Activated naive CD8-positive, alpha-beta T cell treated with anti-CD3 and anti-CD28 coated beads, Interleukin-2, amount 50 U/mL, for 24 hours (primary cell): ENCODE measurements at regions not wholly inside any gene's neighbourhood (a gene's known extent, or its start where the extent isn't known, plus 50 kb on each side); places are given as distances from the start of the nearest gene placed in this dataset.

Source experiments
- ATAC-seq: fragments of 150-1000 bp; cut with Tn5 transposase; one replicate; pipeline ENCODE4 v1.10.0; 2021
- DNase-seq: peaks from one replicate; pipeline ENCODE4 v3.0.0; 2021
- H3K27ac Mint-ChIP-seq: one replicate; pipeline ENCODE4 v1.8.0; 2021; ENCODE audit warnings: mild to moderate bottlenecking, mixed read lengths
- H3K27me3 Mint-ChIP-seq: one replicate; pipeline ENCODE4 v1.8.0; 2021; ENCODE audit warnings: mixed read lengths
- H3K36me3 Mint-ChIP-seq: one replicate; pipeline ENCODE4 v1.8.0; 2021; ENCODE audit warnings: low read depth, mixed read lengths
- H3K4me1 Mint-ChIP-seq: one replicate; pipeline ENCODE4 v1.8.0; 2021; ENCODE audit warnings: mixed read lengths
- H3K4me3 Mint-ChIP-seq: one replicate; pipeline ENCODE4 v1.8.0; 2021; ENCODE audit warnings: mild to moderate bottlenecking, moderate library complexity, mixed read lengths
- H3K9me3 Mint-ChIP-seq: one replicate; pipeline ENCODE4 v1.8.0; 2021; ENCODE audit warnings: mixed read lengths

DNA sequence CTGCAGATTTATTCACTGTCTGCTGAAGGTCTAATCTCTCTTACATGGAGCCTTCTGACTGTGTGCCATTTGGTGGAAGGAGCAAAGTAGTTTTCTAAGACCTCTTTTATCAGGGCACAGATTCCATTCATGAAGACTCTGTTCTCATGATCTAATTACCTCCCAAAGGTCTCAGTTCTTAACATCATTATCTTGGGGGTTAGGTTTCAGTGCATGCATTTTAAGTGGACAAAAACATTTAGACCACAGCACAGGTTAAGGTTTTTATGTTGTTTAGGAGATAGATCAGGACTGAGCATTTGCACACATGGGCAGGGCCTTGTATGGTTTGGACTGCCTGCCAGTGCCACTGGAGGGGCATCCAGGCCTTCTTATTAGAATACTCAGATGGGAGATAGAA, 746.1 kb downstream of the C12orf50 start:
- ATAC-seq (no peak), DNase-seq (no peak)
- no peaks in the 10 kb centered on the region for H3K9me3 Mint-ChIP-seq
- no peaks in the 10 kb centered on the region for H3K4me1 Mint-ChIP-seq
- H3K4me3 Mint-ChIP-seq = no peak overlapping the region
- no peak overlapping the region for H3K27ac Mint-ChIP-seq
- no peaks in the 10 kb centered on the region for H3K36me3 Mint-ChIP-seq
- H3K27me3 Mint-ChIP-seq = no peaks in the 10 kb centered on the region

DNA sequence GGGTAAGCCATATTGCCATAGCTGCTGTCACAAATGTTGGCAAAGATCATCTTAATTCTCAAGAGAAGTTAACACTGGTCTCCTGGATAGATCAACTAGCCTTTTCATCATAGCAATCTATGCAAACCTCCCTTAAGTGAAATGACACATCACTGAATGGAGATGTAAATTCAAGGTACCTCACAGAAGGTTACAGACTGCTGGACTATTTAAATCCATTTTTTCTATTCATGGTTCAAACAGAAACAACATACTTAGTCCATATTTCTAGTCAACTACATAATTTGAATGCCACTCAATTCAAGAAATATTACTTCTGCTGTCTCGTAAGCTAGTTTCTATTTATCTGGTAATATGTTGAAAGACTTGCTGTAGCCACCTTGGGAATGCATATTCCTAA, 748.3 kb downstream of the C12orf50 start:
- H3K36me3 Mint-ChIP-seq = no peaks in the 10 kb centered on the region
- H3K4me3 Mint-ChIP-seq = no peak overlapping the region
- peaks cover 1% of the 10 kb centered on the region for H3K9me3 Mint-ChIP-seq
- H3K27ac Mint-ChIP-seq = no peak overlapping the region
- DNase-seq = no peak
- no peaks in the 10 kb centered on the region for H3K27me3 Mint-ChIP-seq
- no peak for ATAC-seq
- H3K4me1 Mint-ChIP-seq = no peaks in the 10 kb centered on the region

- ATAC-seq (no peak), DNase-seq (no peak)
- no peaks in the 10 kb centered on the region for H3K36me3 Mint-ChIP-seq
- no peaks in the 10 kb centered on the region for H3K27me3 Mint-ChIP-seq
- peaks cover 4% of the 10 kb centered on the region for H3K9me3 Mint-ChIP-seq
- no peak overlapping the region for H3K27ac Mint-ChIP-seq
- no peaks in the 10 kb centered on the region for H3K4me1 Mint-ChIP-seq
- no peak overlapping the region for H3K4me3 Mint-ChIP-seq
These were observed 748.8 kb downstream of the C12orf50 start for GRCh38 chr12:87280356-87280755.

GRCh38 chr12:87274594-87275245, 754.5 kb downstream of the C12orf50 start:
- no peaks in the 10 kb centered on the region for H3K4me1 Mint-ChIP-seq
- DNase-seq (no peak), ATAC-seq (no peak)
- H3K9me3 Mint-ChIP-seq = peaks cover 9% of the 10 kb centered on the region
- no peak overlapping the region for H3K4me3 Mint-ChIP-seq
- H3K36me3 Mint-ChIP-seq = no peaks in the 10 kb centered on the region
- no peaks in the 10 kb centered on the region for H3K27me3 Mint-ChIP-seq
- H3K27ac Mint-ChIP-seq = no peak overlapping the region

GRCh38 chr12:87272851-87273250, 756.4 kb downstream of the C12orf50 start:
- Mint-ChIP-seq H3K4me3 (no peak overlapping the region), H3K27ac (no peak overlapping the region), H3K4me1 (no peaks in the 10 kb centered on the region), H3K9me3 (peaks cover 9% of the 10 kb centered on the region), H3K27me3 (no peaks in the 10 kb centered on the region), H3K36me3 (no peaks in the 10 kb centered on the region)
- ATAC-seq (no peak), DNase-seq (no peak)

- H3K4me3 Mint-ChIP-seq = no peak overlapping the region
- H3K9me3 Mint-ChIP-seq = peaks cover 8% of the 10 kb centered on the region
- no peaks in the 10 kb centered on the region for H3K36me3 Mint-ChIP-seq
- DNase-seq (no peak), ATAC-seq (no peak)
- no peak overlapping the region for H3K27ac Mint-ChIP-seq
- no peaks in the 10 kb centered on the region for H3K27me3 Mint-ChIP-seq
- no peaks in the 10 kb centered on the region for H3K4me1 Mint-ChIP-seq
These were observed 758.3 kb downstream of the C12orf50 start for GRCh38 chr12:87270919-87271318.

GRCh38 chr12:87266305-87266704, 762.9 kb downstream of the C12orf50 start:
- H3K36me3 Mint-ChIP-seq = no peaks in the 10 kb centered on the region
- H3K27ac Mint-ChIP-seq = no peak overlapping the region
- H3K4me1 Mint-ChIP-seq = no peaks in the 10 kb centered on the region
- peaks cover 5% of the 10 kb centered on the region for H3K9me3 Mint-ChIP-seq
- H3K4me3 Mint-ChIP-seq = no peak overlapping the region
- no peaks in the 10 kb centered on the region for H3K27me3 Mint-ChIP-seq
- DNase-seq (no peak), ATAC-seq (no peak)

GRCh38 chr12:87259391-87259790, 769.8 kb downstream of the C12orf50 start:
- H3K9me3 Mint-ChIP-seq = no peaks in the 10 kb centered on the region
- DNase-seq = no peak
- no peak overlapping the region for H3K27ac Mint-ChIP-seq
- no peak overlapping the region for H3K4me3 Mint-ChIP-seq
- no peaks in the 10 kb centered on the region for H3K27me3 Mint-ChIP-seq
- H3K36me3 Mint-ChIP-seq = no peaks in the 10 kb centered on the region
- H3K4me1 Mint-ChIP-seq = no peaks in the 10 kb centered on the region
- no peak for ATAC-seq

GRCh38 chr12:87254381-87255030, 774.7 kb downstream of the C12orf50 start:
- Mint-ChIP-seq H3K27me3 (no peaks in the 10 kb centered on the region), H3K4me1 (no peaks in the 10 kb centered on the region), H3K4me3 (no peak overlapping the region), H3K36me3 (no peaks in the 10 kb centered on the region), H3K9me3 (no peaks in the 10 kb centered on the region), H3K27ac (no peak overlapping the region)
- ATAC-seq = no peak
- DNase-seq = no peak

- no peaks in the 10 kb centered on the region for H3K36me3 Mint-ChIP-seq
- H3K27ac Mint-ChIP-seq = no peak overlapping the region
- no peak for DNase-seq
- H3K4me1 Mint-ChIP-seq = no peaks in the 10 kb centered on the region
- no peaks in the 10 kb centered on the region for H3K27me3 Mint-ChIP-seq
- no peaks in the 10 kb centered on the region for H3K9me3 Mint-ChIP-seq
- H3K4me3 Mint-ChIP-seq = no peak overlapping the region
- no peak for ATAC-seq
These were observed 776.0 kb downstream of the C12orf50 start for GRCh38 chr12:87253157-87253556.

DNA sequence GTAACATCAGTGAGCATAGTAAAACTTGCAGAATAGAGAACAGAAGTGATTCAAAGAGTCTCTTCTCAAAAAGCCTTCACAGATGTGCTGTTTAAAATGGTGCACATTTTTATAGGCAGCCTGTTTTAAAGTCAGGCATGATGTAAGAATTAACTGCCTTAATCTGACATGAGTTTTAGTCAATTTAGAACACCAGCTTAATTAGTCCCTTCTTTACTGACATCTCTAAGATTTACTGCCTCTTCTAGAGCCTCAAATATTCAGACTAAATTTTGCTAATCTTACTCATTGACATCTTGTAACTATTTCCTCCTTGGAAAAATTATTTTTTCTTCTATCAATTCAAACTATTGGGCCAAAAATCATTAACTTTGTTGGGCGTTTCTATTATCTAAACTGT, 782.5 kb downstream of the C12orf50 start:
- DNase-seq (no peak), ATAC-seq (no peak)
- H3K27me3 Mint-ChIP-seq = no peaks in the 10 kb centered on the region
- no peaks in the 10 kb centered on the region for H3K9me3 Mint-ChIP-seq
- H3K4me3 Mint-ChIP-seq = no peak overlapping the region
- no peaks in the 10 kb centered on the region for H3K36me3 Mint-ChIP-seq
- H3K4me1 Mint-ChIP-seq = no peaks in the 10 kb centered on the region
- no peak overlapping the region for H3K27ac Mint-ChIP-seq

DNA sequence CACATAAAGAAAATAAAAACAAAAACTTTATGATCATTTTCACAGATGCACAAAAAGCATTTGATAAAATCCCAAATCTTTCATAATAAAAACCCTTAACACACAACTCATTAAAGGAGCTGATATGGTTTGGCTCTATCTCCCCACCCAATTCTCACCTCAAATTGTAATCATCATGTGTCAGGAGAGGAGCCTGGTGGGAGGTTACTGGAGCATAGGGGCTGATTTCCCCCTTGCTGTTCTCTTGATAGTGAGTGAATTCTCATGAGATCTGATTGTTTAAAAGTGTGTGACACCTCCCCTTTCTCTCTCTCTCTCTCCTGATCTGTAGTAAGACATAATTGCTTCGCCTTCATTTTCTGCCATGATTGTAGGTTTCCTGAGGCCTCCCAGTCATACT, 790.7 kb downstream of the C12orf50 start:
- Mint-ChIP-seq H3K27ac (no peak overlapping the region), H3K27me3 (no peaks in the 10 kb centered on the region)
- ATAC-seq = no peak

DNA sequence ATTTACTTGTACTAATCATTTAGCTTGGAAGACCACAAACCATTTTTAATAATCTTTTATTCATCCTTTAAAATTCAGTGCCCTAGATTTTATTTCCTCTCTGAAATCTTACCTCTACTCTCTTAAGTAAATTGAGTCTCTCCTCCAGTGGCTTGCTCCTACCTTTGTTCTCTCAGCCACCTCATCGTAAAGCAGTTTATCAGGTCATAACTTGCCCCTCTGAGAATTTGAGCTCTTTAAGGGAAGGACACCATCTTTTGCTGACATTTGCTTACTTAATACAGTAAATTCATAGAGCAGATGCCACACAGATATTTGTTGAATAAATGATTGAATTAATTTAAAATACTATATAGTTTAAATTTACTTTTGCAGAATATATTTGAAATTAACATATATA, 794.3 kb downstream of the C12orf50 start:
- peaks cover 9% of the 10 kb centered on the region for H3K9me3 Mint-ChIP-seq
- H3K27ac Mint-ChIP-seq = no peak overlapping the region
- no peaks in the 10 kb centered on the region for H3K27me3 Mint-ChIP-seq
- DNase-seq (no peak), ATAC-seq (no peak)
- no peaks in the 10 kb centered on the region for H3K36me3 Mint-ChIP-seq
- no peak overlapping the region for H3K4me3 Mint-ChIP-seq
- no peaks in the 10 kb centered on the region for H3K4me1 Mint-ChIP-seq

More for the DNA sequence above, 790.7 kb downstream of the C12orf50 start:
- Mint-ChIP-seq H3K4me1 (no peaks in the 10 kb centered on the region), H3K9me3 (peaks cover 9% of the 10 kb centered on the region), H3K4me3 (no peak overlapping the region), H3K36me3 (no peaks in the 10 kb centered on the region)
- DNase-seq = no peak

DNA sequence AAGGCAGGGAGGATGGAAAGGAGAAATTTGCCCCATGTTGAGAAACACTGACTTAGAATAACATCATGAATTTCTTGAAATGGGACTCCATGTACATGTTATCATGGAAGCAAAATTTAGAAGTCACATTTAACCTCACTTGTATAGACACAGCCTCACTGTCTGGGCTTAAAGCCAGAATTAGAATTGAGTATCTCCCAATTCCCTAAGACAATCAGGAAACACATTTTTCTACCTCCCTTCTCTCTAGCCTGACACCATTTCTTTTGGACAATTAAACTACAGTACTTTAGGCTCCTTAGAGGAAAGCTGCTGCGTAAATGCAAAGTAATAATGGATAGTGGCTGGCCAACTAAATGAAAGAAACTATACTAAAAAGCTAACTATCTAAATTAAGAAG, 795.5 kb downstream of the C12orf50 start:
- no peaks in the 10 kb centered on the region for H3K36me3 Mint-ChIP-seq
- H3K27me3 Mint-ChIP-seq = no peaks in the 10 kb centered on the region
- H3K4me3 Mint-ChIP-seq = no peak overlapping the region
- ATAC-seq (no peak), DNase-seq (no peak)
- H3K27ac Mint-ChIP-seq = no peak overlapping the region
- peaks cover 9% of the 10 kb centered on the region for H3K9me3 Mint-ChIP-seq
- no peaks in the 10 kb centered on the region for H3K4me1 Mint-ChIP-seq

GRCh38 chr12:87231818-87232217, 797.4 kb downstream of the C12orf50 start:
- Mint-ChIP-seq H3K27me3 (no peaks in the 10 kb centered on the region), H3K27ac (no peak overlapping the region), H3K9me3 (peaks cover 9% of the 10 kb centered on the region), H3K4me1 (no peaks in the 10 kb centered on the region), H3K4me3 (no peak overlapping the region), H3K36me3 (no peaks in the 10 kb centered on the region)
- ATAC-seq (no peak), DNase-seq (no peak)

GRCh38 chr12:87230441-87230840, 798.8 kb downstream of the C12orf50 start:
- ATAC-seq = no peak
- Mint-ChIP-seq H3K27me3 (no peaks in the 10 kb centered on the region), H3K4me3 (no peak overlapping the region), H3K27ac (no peak overlapping the region), H3K9me3 (peaks cover 3% of the 10 kb centered on the region), H3K4me1 (no peaks in the 10 kb centered on the region), H3K36me3 (no peaks in the 10 kb centered on the region)
- no peak for DNase-seq
